Sigmoid colon (tissue), 6 donors: ENCODE measurements at regions not wholly inside any gene's neighbourhood (a gene's known extent, or its start where the extent isn't known, plus 50 kb on each side); places are given as distances from the start of the nearest gene placed in this dataset.

ENCODE experiments used
- DNase-seq: peaks from one replicate; pipeline ENCODE4 v3.0.0-alpha.2; 2019
- H3K27ac ChIP-seq, 4 donors: fragments of 200-600 bp; sonication (generic); one replicate each; pipeline ENCODE4 v1.5.1; 2016 to 2019; ENCODE audit warnings: mild to moderate bottlenecking in 1 of 4
- H3K27me3 ChIP-seq, 3 donors: fragments of 200-600 bp; sonication (generic); one replicate each; pipeline ENCODE4 v1.5.1; 2019; ENCODE audit warnings: mild to moderate bottlenecking in 1 of 3
- H3K36me3 ChIP-seq, 4 donors: fragments of 200-600 bp; sonication (generic); one replicate each; pipeline ENCODE4 v1.5.1; 2016 to 2019
- H3K4me1 ChIP-seq, 4 donors: fragments of 200-600 bp; sonication (generic); one replicate each; pipeline ENCODE4 v1.5.1; 2017 to 2019
- H3K4me3 ChIP-seq, 4 donors: fragments of 200-600 bp; sonication (generic); one replicate each; pipeline ENCODE4 v1.5.1; 2017 to 2019; ENCODE audit warnings: mild to moderate bottlenecking in 2 of 4, moderate library complexity in 1 of 4
- H3K9me3 ChIP-seq, 4 donors: fragments of 200-600 bp in 3 of 4; sonication (generic) in 3 of 4; one replicate each; pipeline versions ENCODE4 v1.5.1 to v1.6.1; 2013 to 2019
- CTCF ChIP-seq, 4 experiments: fragments of 450-650 bp in 3 of 4; fragments of 200-600 bp in 1 of 4; IDR thresholded peaks; one replicate each; pipeline ENCODE4 v1.5.1; 2016 to 2019; ENCODE audit warnings: antibody characterized with exemption in 4 of 4, mild to moderate bottlenecking in 3 of 4, moderate library complexity in 2 of 4
- EP300 ChIP-seq, 4 donors: sonication (generic); formaldehyde crosslinking; IDR thresholded peaks; one replicate each; pipeline ENCODE4 v1.6.1; 2017; ENCODE audit warnings: antibody characterized with exemption in 4 of 4
- POLR2A ChIP-seq, 2 donors: fragments of 450-650 bp; IDR thresholded peaks; one replicate each; pipeline ENCODE4 v1.6.1; 2016; ENCODE audit warnings: antibody characterized with exemption in 2 of 2, mild to moderate bottlenecking in 2 of 2, moderate library complexity in 2 of 2
- POLR2AphosphoS5 ChIP-seq, 4 donors: sonication (generic); formaldehyde crosslinking; IDR thresholded peaks; one replicate each; pipeline ENCODE4 v1.6.1; 2017; ENCODE audit warnings: antibody characterized with exemption in 4 of 4
- WGBS, 2 donors: extraction: QIAGEN DNeasy Blood & Tissue Kit; methylation state at CpG; one replicate each; pipeline ENCODE4 v1.1.7; 2013; 5-methylcytosine and 5-hydroxymethylcytosine counted together
- intact Hi-C: fragments of 100-400 bp; cut with DNase I; formaldehyde crosslinking; loops from one replicate; pipeline ENCODE4 v1.15.1; 2023
- donor health status: healthy with polysubstance abuse.
- donor health status: healthy.

- Histone ChIP-seq H3K27ac (no peak overlapping the region), H3K36me3 (no peaks in the 10 kb centered on the region), H3K4me1 (no peaks in the 10 kb centered on the region), H3K27me3 (no peaks in the 10 kb centered on the region), H3K9me3 (no peaks in the 10 kb centered on the region), H3K4me3 (no peak overlapping the region)
- TF ChIP-seq EP300 (IDR thresholded peaks at IDR 0.05), result no peak
- no peak for TF ChIP-seq POLR2AphosphoS5 (IDR thresholded peaks at IDR 0.05)
- TF ChIP-seq POLR2A (IDR thresholded peaks at IDR 0.05), result no peak
- no peak for TF ChIP-seq CTCF (IDR thresholded peaks at IDR 0.05)
- DNase-seq, result no peak
- 83 to 91% methylated on average over 1 of the region's 1 CpG for WGBS, 2 donors
- intact Hi-C loops, result no loop called here
These were observed 50.8 kb upstream of the PRSS1 start for GRCh38 chr7:142698429-142698828.

GRCh38 chr7:142697270-142697669, 52.0 kb upstream of the PRSS1 start:
- Histone ChIP-seq H3K36me3 (no peaks in the 10 kb centered on the region), H3K27me3 (no peaks in the 10 kb centered on the region), H3K27ac (no peak overlapping the region), H3K4me1 (no peaks in the 10 kb centered on the region), H3K4me3 (no peak overlapping the region), H3K9me3 (no peaks in the 10 kb centered on the region)
- DNase-seq, result no peak
- WGBS, 2 donors, result 60 to 73% methylated on average over 4 of the region's 4 CpGs
- intact Hi-C loops, result no loop called here
- no peak for TF ChIP-seq POLR2AphosphoS5 (IDR thresholded peaks at IDR 0.05)

GRCh38 chr7:142696456-142697179, 52.7 kb upstream of the PRSS1 start:
- Histone ChIP-seq H3K27ac (no peak overlapping the region), H3K27me3 (no peaks in the 10 kb centered on the region), H3K4me3 (no peak overlapping the region), H3K4me1 (no peaks in the 10 kb centered on the region), H3K36me3 (no peaks in the 10 kb centered on the region), H3K9me3 (no peaks in the 10 kb centered on the region)
- TF ChIP-seq POLR2A (IDR thresholded peaks at IDR 0.05) (no peak), CTCF (IDR thresholded peaks at IDR 0.05) (no peak), EP300 (IDR thresholded peaks at IDR 0.05) (no peak), POLR2AphosphoS5 (IDR thresholded peaks at IDR 0.05) (no peak)
- intact Hi-C loops, result no loop called here
- DNase-seq, result no peak

GRCh38 chr7:142693911-142694310, 55.4 kb upstream of the PRSS1 start:
- Histone ChIP-seq H3K4me3 (no peak overlapping the region), H3K27me3 (no peaks in the 10 kb centered on the region), H3K27ac (no peak overlapping the region), H3K36me3 (no peaks in the 10 kb centered on the region), H3K4me1 (no peaks in the 10 kb centered on the region), H3K9me3 (no peaks in the 10 kb centered on the region)
- TF ChIP-seq POLR2AphosphoS5 (IDR thresholded peaks at IDR 0.05), result no peak
- no peak for TF ChIP-seq POLR2A (IDR thresholded peaks at IDR 0.05)
- TF ChIP-seq EP300 (IDR thresholded peaks at IDR 0.05), result no peak
- no peak for TF ChIP-seq CTCF (IDR thresholded peaks at IDR 0.05)
- no peak for DNase-seq
- intact Hi-C loops, result no loop called here

GRCh38 chr7:142690554-142691182, 58.6 kb upstream of the PRSS1 start:
- H3K36me3 ChIP-seq, result no peaks in the 10 kb centered on the region
- no peak overlapping the region for H3K4me3 ChIP-seq
- WGBS, 2 donors, result 50 to 53% methylated on average over 2 of the region's 2 CpGs
- H3K4me1 ChIP-seq, result no peaks in the 10 kb centered on the region
- no peak overlapping the region for H3K27ac ChIP-seq
- H3K9me3 ChIP-seq, result peaks cover 0 to 1% (median 0%) of the 10 kb centered on the region in 4 donors
- intact Hi-C loops, result no loop called here
- TF ChIP-seq POLR2A (IDR thresholded peaks at IDR 0.05) (no peak), EP300 (IDR thresholded peaks at IDR 0.05) (no peak), CTCF (IDR thresholded peaks at IDR 0.05) (no peak), POLR2AphosphoS5 (IDR thresholded peaks at IDR 0.05) (no peak)
- H3K27me3 ChIP-seq, result no peaks in the 10 kb centered on the region
- DNase-seq, result no peak
